Heart left ventricle (tissue), 13 donors: ENCODE measurements at regions not wholly inside any gene's neighbourhood (a gene's known extent, or its start where the extent isn't known, plus 50 kb on each side); places are given as distances from the start of the nearest gene placed in this dataset.

Experiments
- CTCF ChIP-seq, 12 donors: fragments of 200-600 bp; sonication (generic) in 4 of 12; IDR thresholded peaks; one replicate each; pipeline versions ENCODE4 v1.5.0 to v1.8.0; 2018 to 2022; ENCODE audit warnings: antibody characterized with exemption in 12 of 12, mild to moderate bottlenecking in 5 of 12
- POLR2A ChIP-seq, 2 donors: fragments of 450-650 bp; IDR thresholded peaks; one replicate each; pipeline ENCODE4 v1.6.1; 2017; ENCODE audit warnings: antibody characterized with exemption in 2 of 2, mild to moderate bottlenecking in 2 of 2, moderate library complexity in 2 of 2
- donor health status: ischemic (EF 13 %, LVEDD 7.1; RV severe dilation, severe dysfunction).
- donor health status: DM: no; HTN: yes; CAD: no.
- donor health status: DM: no; HTN: no; CAD: no.
- donor health status: ischemic (EF 25% LVEDD 6.9; RV normal size, moderate dysfunction).
- donor health status: ischemic (EF 25% LVEDD 5.7; RV mildly dilated, moderate dysfunction).
- donor health status: ischemic (EF 35%, LVEDD 5.7; RV mildly dilated, moderate dysfunction).
- donor health status: nonischemic (EF 11% LVEDD 7.7; RV severe dilation, severe dysfunction).
- donor health status: DM: yes; HTN: yes; CAD: no.
- donor health status: PGD.
- donor health status: ischemic (EF 29% LVEDD 5.4; RV normal size, mild dysfunction).
- donor health status: nonischemic (EF 23%, LVEDD 6.1; RV moderate dilation, normal function).

- no peak for TF ChIP-seq POLR2A (IDR thresholded peaks at IDR 0.05)
- TF ChIP-seq CTCF (IDR thresholded peaks at IDR 0.05), result no peak
These were observed 89.0 kb downstream of the MIS18A start for GRCh38 chr21:32189688-32190483.
